PC-9 (cell line): ENCODE measurements at regions not wholly inside any gene's neighbourhood (a gene's known extent, or its start where the extent isn't known, plus 50 kb on each side); places are given as distances from the start of the nearest gene placed in this dataset.

Experiments
- EZH2 ChIP-seq: fragments of 200-600 bp; sonication (generic); IDR thresholded peaks from 2 replicates; pipeline ENCODE4 v1.8.0; 2017; ENCODE audit warnings: antibody characterized with exemption, low read depth
- TF ChIP-seq, protein P1 (sequence below): fragments of 200-600 bp; sonication (generic); conservative IDR thresholded peaks from 2 replicates; pipeline ENCODE4 v1.6.1; 2017; ENCODE audit warnings: mixed run types, antibody characterized with exemption, mild to moderate bottlenecking, moderate library complexity

DNA sequence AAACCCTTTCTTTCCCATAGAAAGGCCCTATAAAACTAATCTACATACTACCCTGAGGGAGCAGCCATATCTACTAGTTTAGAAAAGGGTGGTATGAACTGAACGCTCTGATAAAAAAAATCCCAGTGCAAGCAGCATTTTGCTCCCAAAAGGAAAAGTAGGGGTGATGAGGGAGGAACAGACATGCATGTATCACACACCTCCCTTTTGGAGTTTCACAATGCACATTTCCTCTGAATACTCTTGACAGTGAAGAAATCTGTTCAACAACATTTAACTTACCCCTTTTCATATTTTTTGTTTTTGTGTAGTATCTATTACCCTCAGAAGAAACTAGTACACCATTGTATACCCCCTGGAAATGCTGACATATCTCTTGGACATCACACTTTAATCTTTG is 411.4 kb downstream of the MAT2B start:
- TF ChIP-seq, protein P1, sequence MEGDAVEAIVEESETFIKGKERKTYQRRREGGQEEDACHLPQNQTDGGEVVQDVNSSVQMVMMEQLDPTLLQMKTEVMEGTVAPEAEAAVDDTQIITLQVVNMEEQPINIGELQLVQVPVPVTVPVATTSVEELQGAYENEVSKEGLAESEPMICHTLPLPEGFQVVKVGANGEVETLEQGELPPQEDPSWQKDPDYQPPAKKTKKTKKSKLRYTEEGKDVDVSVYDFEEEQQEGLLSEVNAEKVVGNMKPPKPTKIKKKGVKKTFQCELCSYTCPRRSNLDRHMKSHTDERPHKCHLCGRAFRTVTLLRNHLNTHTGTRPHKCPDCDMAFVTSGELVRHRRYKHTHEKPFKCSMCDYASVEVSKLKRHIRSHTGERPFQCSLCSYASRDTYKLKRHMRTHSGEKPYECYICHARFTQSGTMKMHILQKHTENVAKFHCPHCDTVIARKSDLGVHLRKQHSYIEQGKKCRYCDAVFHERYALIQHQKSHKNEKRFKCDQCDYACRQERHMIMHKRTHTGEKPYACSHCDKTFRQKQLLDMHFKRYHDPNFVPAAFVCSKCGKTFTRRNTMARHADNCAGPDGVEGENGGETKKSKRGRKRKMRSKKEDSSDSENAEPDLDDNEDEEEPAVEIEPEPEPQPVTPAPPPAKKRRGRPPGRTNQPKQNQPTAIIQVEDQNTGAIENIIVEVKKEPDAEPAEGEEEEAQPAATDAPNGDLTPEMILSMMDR, result no peak
- no peak for TF ChIP-seq EZH2
